Esophagus muscularis mucosa (tissue), 4 donors: ENCODE measurements at regions not wholly inside any gene's neighbourhood (a gene's known extent, or its start where the extent isn't known, plus 50 kb on each side); places are given as distances from the start of the nearest gene placed in this dataset.

ENCODE experiments used
- DNase-seq: peaks from one replicate; pipeline ENCODE4 v3.0.0-alpha.2; 2017; ENCODE audit errors: extremely low spot score
- H3K27ac ChIP-seq, 4 donors: fragments of 200-600 bp; sonication (generic); replicated peaks in 1 of 4; 1 replicate in 3 of 4; 2 replicates in 1 of 4; pipeline ENCODE4 v1.5.1; 2016 to 2019; ENCODE audit warnings: mild to moderate bottlenecking in 1 of 4
- H3K27me3 ChIP-seq, 4 donors: fragments of 200-600 bp; sonication (generic); one replicate each; pipeline versions ENCODE4 v1.5.1 to v1.6.0; 2016 to 2019
- H3K36me3 ChIP-seq, 4 donors: fragments of 200-600 bp; sonication (generic); one replicate each; pipeline ENCODE4 v1.5.1; 2016 to 2019
- H3K4me1 ChIP-seq, 4 donors: fragments of 200-600 bp; sonication (generic); one replicate each; pipeline ENCODE4 v1.5.1; 2016 to 2019
- H3K4me3 ChIP-seq, 4 donors: fragments of 200-600 bp; sonication (generic); 1 replicate in 2 of 4; 2 replicates in 2 of 4; pipeline ENCODE4 v1.5.1; 2016 to 2019; ENCODE audit warnings: mild to moderate bottlenecking in 4 of 4, moderate library complexity in 1 of 4
- H3K9me3 ChIP-seq, 4 donors: fragments of 200-600 bp; sonication (generic); 1 replicate in 3 of 4; 2 replicates in 1 of 4; pipeline ENCODE4 v1.5.1; 2016 to 2019
- CTCF ChIP-seq, 3 experiments: fragments of 200-600 bp in 2 of 3; fragments of 450-650 bp in 1 of 3; sonication (generic) in 2 of 3; IDR thresholded peaks; one replicate each; pipeline ENCODE4 v1.5.1; 2017 to 2019; ENCODE audit warnings: antibody characterized with exemption in 3 of 3, mild to moderate bottlenecking in 2 of 3, moderate library complexity in 1 of 3
- EP300 ChIP-seq: sonication (generic); formaldehyde crosslinking; IDR thresholded peaks from one replicate; pipeline ENCODE4 v1.6.1; 2017; ENCODE audit warnings: antibody characterized with exemption
- POLR2A ChIP-seq: fragments of 450-650 bp; IDR thresholded peaks from one replicate; pipeline ENCODE4 v1.6.1; 2017; ENCODE audit warnings: antibody characterized with exemption, moderate library complexity, mild to moderate bottlenecking, low read depth
- POLR2AphosphoS5 ChIP-seq, 2 donors: sonication (generic); formaldehyde crosslinking; IDR thresholded peaks; one replicate each; pipeline ENCODE4 v1.6.1; 2017; ENCODE audit warnings: antibody characterized with exemption in 2 of 2
- WGBS: methylation state at CpG from one replicate; pipeline ENCODE4 v1.1.5; 2018; 5-methylcytosine and 5-hydroxymethylcytosine counted together
- intact Hi-C: fragments of 100-400 bp; cut with DNase I; formaldehyde crosslinking; loops from one replicate; pipeline ENCODE4 v1.15.1; 2023

- Histone ChIP-seq H3K36me3 (no peaks in the 10 kb centered on the region), H3K4me3 (no peak overlapping the region), H3K27me3 (no peaks in the 10 kb centered on the region), H3K9me3 (peaks cover 0 to 5% (median 0%) of the 10 kb centered on the region in 4 donors), H3K27ac (no peak overlapping the region), H3K4me1 (no peaks in the 10 kb centered on the region)
- TF ChIP-seq CTCF (IDR thresholded peaks at IDR 0.05) (no peak), EP300 (no peak), POLR2AphosphoS5 (IDR thresholded peaks at IDR 0.05) (no peak)
- no peak for DNase-seq
- 100% methylated on average over 1 of the region's 1 CpG for WGBS
- intact Hi-C loops, result no loop called here
Observed at GRCh38 chr11:27928809-27929208, 179.1 kb downstream of the KIF18A start.

DNA sequence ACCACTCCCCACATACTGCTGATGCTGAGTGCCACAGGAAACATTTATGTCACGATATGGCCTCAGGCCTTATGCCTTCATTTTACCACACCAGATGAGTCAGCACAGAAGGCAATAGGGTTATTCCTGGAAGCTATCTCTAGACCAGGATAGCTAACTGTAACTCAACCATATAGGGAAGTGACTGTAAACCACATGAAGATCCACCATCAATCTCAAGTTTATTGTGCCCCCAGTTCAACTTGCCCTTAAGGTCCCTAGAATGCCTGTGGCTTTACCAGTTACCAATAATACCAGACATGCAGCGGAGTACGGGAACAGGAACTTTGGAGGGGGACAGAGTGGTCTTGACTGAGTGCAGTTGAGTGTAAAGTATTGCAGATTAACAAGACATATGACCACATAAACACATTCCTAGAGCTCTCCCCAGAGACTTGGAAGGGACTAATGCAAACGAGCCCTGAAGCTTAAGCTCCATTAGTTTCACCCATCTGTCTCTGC is 180.9 kb downstream of the KIF18A start:
- Histone ChIP-seq H3K27ac (no peak overlapping the region), H3K4me1 (no peaks in the 10 kb centered on the region), H3K36me3 (no peaks in the 10 kb centered on the region), H3K4me3 (no peak overlapping the region), H3K27me3 (no peaks in the 10 kb centered on the region), H3K9me3 (peaks cover 0 to 5% (median 0%) of the 10 kb centered on the region in 4 donors)
- TF ChIP-seq CTCF (IDR thresholded peaks at IDR 0.05) (no peak), POLR2A (no peak), POLR2AphosphoS5 (IDR thresholded peaks at IDR 0.05) (no peak), EP300 (no peak)
- 71% methylated on average over 4 of the region's 4 CpGs for WGBS
- DNase-seq, result no peak
- intact Hi-C loops, result no loop called here

GRCh38 chr11:27926486-27926885 is 181.5 kb downstream of the KIF18A start:
- whole genome bisulfite sequencing, result 55% methylated on average over 2 of the region's 2 CpGs
- no peaks in the 10 kb centered on the region for H3K36me3 ChIP-seq
- TF ChIP-seq CTCF (IDR thresholded peaks at IDR 0.05) (no peak), POLR2AphosphoS5 (IDR thresholded peaks at IDR 0.05) (no peak), EP300 (no peak), POLR2A (no peak)
- no peak for DNase-seq
- intact Hi-C loops, result no loop called here
- H3K4me1 ChIP-seq, result no peaks in the 10 kb centered on the region
- no peak overlapping the region for H3K27ac ChIP-seq
- peaks cover 0 to 5% (median 0%) of the 10 kb centered on the region in 4 donors for H3K9me3 ChIP-seq
- no peaks in the 10 kb centered on the region for H3K27me3 ChIP-seq
- no peak overlapping the region for H3K4me3 ChIP-seq

- intact Hi-C loops, result no loop called here
- TF ChIP-seq POLR2A (no peak), CTCF (IDR thresholded peaks at IDR 0.05) (no peak), POLR2AphosphoS5 (IDR thresholded peaks at IDR 0.05) (no peak), EP300 (no peak)
- H3K27ac ChIP-seq, result no peak overlapping the region
- H3K4me3 ChIP-seq, result no peak overlapping the region
- H3K4me1 ChIP-seq, result no peaks in the 10 kb centered on the region
- H3K27me3 ChIP-seq, result no peaks in the 10 kb centered on the region
- no peaks in the 10 kb centered on the region for H3K36me3 ChIP-seq
- H3K9me3 ChIP-seq, result peaks cover 0 to 5% (median 0%) of the 10 kb centered on the region in 4 donors
- DNase-seq, result no peak
Observed at GRCh38 chr11:27921472-27921871, 186.5 kb downstream of the KIF18A start.

DNA sequence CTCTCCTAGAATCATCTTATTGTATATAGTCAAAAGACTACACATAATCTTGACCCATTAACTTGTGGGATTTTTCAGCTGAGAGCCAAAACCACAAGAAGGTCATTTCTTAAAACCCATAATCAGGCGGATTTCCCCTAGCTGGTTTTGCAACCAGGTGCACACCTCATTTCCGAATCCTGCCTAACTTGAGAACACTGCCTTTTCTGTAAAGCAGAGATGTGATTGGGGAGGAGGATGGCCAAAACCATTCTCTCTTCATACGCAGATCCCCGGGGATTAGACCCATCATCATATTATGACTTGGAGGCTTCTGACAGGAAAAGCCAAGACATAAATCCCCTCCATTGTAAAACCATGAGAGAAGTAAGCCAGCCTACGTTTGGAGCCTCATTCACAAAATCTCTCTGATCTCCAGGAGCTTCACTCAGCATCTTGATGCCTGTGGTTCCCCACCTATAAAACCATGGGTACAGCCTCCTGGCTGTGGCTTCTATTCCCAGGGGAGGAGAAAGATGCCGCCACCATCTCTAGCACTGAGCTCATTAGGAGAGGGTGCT is 191.3 kb downstream of the KIF18A start:
- no peaks in the 10 kb centered on the region for H3K36me3 ChIP-seq
- no peaks in the 10 kb centered on the region for H3K27me3 ChIP-seq
- H3K4me1 ChIP-seq, result no peaks in the 10 kb centered on the region
- no peak overlapping the region for H3K4me3 ChIP-seq
- intact Hi-C loops, result no loop called here
- DNase-seq, result no peak
- 88% methylated on average over 6 of the region's 6 CpGs for WGBS
- TF ChIP-seq POLR2AphosphoS5 (IDR thresholded peaks at IDR 0.05) (no peak), POLR2A (no peak), EP300 (no peak), CTCF (IDR thresholded peaks at IDR 0.05) (no peak)
- no peaks in the 10 kb centered on the region for H3K9me3 ChIP-seq
- H3K27ac ChIP-seq, result no peak overlapping the region
